Spleen (tissue), 11 donors: ENCODE measurements at regions not wholly inside any gene's neighbourhood (a gene's known extent, or its start where the extent isn't known, plus 50 kb on each side); places are given as distances from the start of the nearest gene placed in this dataset.

Source experiments
- DNase-seq: peaks from one replicate; pipeline ENCODE4 v3.0.0-alpha.2; 2020
- H3K27ac ChIP-seq, 8 donors: fragments of 200-600 bp; sonication (generic) in 7 of 8; 1 replicate in 4 of 8; 2 replicates in 4 of 8; pipeline versions ENCODE4 v1.5.0 to v1.8.0; 2016 to 2021; ENCODE audit warnings: inconsistent platforms in 4 of 8, mild to moderate bottlenecking in 4 of 8, moderate library complexity in 1 of 8
- H3K27me3 ChIP-seq, 7 donors: fragments of 200-600 bp; sonication (generic) in 6 of 7; replicated peaks in 1 of 7; 1 replicate in 4 of 7; 2 replicates in 3 of 7; pipeline versions ENCODE4 v1.5.0 to v1.8.0; 2016 to 2021; ENCODE audit warnings: inconsistent platforms in 3 of 7, mild to moderate bottlenecking in 1 of 7
- H3K36me3 ChIP-seq, 6 donors: fragments of 200-600 bp; sonication (generic) in 5 of 6; 1 replicate in 4 of 6; 2 replicates in 2 of 6; pipeline versions ENCODE4 v1.5.0 to v1.8.0; 2016 to 2021; ENCODE audit warnings: inconsistent platforms in 2 of 6
- H3K4me1 ChIP-seq, 6 donors: fragments of 200-600 bp; sonication (generic) in 5 of 6; 1 replicate in 3 of 6; 2 replicates in 3 of 6; pipeline versions ENCODE4 v1.5.0 to v1.8.0; 2016 to 2021; ENCODE audit warnings: inconsistent platforms in 3 of 6
- H3K4me3 ChIP-seq, 8 donors: fragments of 200-600 bp; sonication (generic) in 7 of 8; 1 replicate in 4 of 8; 2 replicates in 4 of 8; pipeline versions ENCODE4 v1.5.0 to v1.8.0; 2016 to 2021; ENCODE audit warnings: inconsistent platforms in 4 of 8, mild to moderate bottlenecking in 4 of 8, moderate library complexity in 2 of 8
- H3K9me3 ChIP-seq, 8 donors: fragments of 200-600 bp; sonication (generic) in 7 of 8; 1 replicate in 4 of 8; 2 replicates in 4 of 8; pipeline versions ENCODE4 v1.5.0 to v1.8.0; 2016 to 2021; ENCODE audit warnings: inconsistent platforms in 4 of 8
- POLR2A ChIP-seq, 3 donors: fragments of 450-650 bp; IDR thresholded peaks; one replicate each; pipeline ENCODE4 v1.5.1; 2017; ENCODE audit warnings: antibody characterized with exemption in 3 of 3, mild to moderate bottlenecking in 1 of 3
- POLR2AphosphoS5 ChIP-seq, 3 donors: sonication (generic); formaldehyde crosslinking; IDR thresholded peaks; one replicate each; pipeline ENCODE4 v1.5.1; 2017; ENCODE audit warnings: antibody characterized with exemption in 3 of 3
- WGBS, 5 donors: extraction: QIAGEN DNeasy Blood & Tissue Kit in 3 of 5; methylation state at CpG; one replicate each; pipeline versions ENCODE4 v1.1.5 to v1.1.7; 2013 to 2018; 5-methylcytosine and 5-hydroxymethylcytosine counted together
- intact Hi-C: fragments of 100-400 bp; cut with DNase I; formaldehyde crosslinking; loops from one replicate; pipeline ENCODE4 v1.15.0; 2023; ENCODE audit warnings: low total_unique reads
- TF ChIP-seq, protein P1 (sequence below), 11 experiments: fragments of 200-600 bp in 7 of 11; fragments of 450-650 bp in 4 of 11; sonication (generic) in 4 of 11; IDR thresholded peaks in 8 of 11; conservative IDR thresholded peaks in 3 of 11; 1 replicate in 7 of 11; 2 replicates in 4 of 11; pipeline versions ENCODE4 v1.4.0 to v1.8.0; 2016 to 2021; ENCODE audit warnings: antibody characterized with exemption in 11 of 11, inconsistent platforms in 4 of 11, mild to moderate bottlenecking in 1 of 11
- donor health status: healthy with polysubstance abuse.
- donor health status: DM: no; HTN: no; CAD: no; lungs with moderate emphysema.
- donor health status: DM: no; HTN: no; CAD: no.
- donor health status: Bipolar disorder and iron deficiency.
- donor health status: healthy.
- donor health status: DM: no; HTN: no; CAD: no.
- donor health status: DM: yes; HTN: yes; CAD: no.

DNA sequence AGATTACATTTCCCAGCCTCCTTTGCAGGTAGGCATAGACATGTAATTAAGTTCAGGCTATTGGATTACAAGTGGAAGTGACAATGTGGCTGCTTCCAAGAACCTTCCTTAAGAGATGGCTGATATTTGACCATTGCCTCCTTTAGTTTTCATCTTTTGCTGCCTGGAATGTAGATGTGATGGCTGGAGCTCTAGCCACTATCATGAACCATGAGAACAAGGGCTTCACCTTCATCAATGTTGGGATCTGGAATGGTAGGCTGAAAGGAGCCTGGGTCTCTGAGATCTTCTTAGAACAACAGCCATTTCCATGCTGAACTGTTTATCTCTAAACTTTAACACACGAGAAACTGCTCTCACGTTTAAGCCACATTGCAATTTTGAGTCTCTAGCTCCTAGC is 158.7 kb upstream of the ATP6AP2 start:
- intact Hi-C loops, result no loop called here
- 83 to 100% (median 94%) methylated on average over 2 of the region's 2 CpGs for WGBS, 5 donors

DNA sequence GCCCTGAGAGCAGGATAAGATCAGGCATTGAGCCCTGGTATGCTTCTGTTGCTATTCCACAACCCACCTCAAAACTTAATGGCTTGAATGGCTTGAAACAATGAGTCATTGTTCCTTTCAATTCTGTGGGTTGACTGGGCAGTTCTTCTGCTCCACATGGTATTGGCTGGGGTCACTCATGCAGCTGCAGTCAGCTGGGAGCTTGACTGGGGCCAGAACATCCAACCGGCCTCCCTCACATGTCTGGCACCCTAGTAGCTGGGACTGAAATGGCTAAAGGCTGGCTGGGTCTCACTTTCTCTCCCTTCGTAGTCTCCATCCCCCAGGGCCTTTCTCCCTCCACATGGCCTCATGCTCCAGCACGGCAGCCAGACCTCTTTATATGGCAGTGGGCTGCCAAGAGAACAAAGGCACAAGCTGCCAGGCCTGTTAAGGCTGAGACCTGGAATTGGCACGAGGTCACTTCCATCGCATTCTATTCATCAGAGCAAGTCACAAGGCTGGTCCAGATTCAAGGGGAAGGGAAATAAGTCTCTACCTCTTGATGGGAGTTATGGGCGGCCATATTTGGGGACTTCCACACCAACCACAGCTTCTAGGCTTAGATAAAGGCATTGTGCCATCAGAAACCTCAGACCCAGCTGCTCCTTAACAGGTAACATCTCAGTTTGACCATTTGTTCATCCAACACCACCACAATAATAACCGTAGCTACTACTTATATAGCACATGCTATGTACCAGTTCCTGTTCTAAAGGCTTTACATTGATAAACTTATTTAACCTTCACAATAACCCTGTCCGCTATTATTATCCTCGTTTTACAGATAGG is 159.7 kb upstream of the ATP6AP2 start:
- TF ChIP-seq POLR2A (IDR thresholded peaks at IDR 0.05) (no peak), POLR2AphosphoS5 (IDR thresholded peaks at IDR 0.05) (no peak)
- TF ChIP-seq, protein P1, sequence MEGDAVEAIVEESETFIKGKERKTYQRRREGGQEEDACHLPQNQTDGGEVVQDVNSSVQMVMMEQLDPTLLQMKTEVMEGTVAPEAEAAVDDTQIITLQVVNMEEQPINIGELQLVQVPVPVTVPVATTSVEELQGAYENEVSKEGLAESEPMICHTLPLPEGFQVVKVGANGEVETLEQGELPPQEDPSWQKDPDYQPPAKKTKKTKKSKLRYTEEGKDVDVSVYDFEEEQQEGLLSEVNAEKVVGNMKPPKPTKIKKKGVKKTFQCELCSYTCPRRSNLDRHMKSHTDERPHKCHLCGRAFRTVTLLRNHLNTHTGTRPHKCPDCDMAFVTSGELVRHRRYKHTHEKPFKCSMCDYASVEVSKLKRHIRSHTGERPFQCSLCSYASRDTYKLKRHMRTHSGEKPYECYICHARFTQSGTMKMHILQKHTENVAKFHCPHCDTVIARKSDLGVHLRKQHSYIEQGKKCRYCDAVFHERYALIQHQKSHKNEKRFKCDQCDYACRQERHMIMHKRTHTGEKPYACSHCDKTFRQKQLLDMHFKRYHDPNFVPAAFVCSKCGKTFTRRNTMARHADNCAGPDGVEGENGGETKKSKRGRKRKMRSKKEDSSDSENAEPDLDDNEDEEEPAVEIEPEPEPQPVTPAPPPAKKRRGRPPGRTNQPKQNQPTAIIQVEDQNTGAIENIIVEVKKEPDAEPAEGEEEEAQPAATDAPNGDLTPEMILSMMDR (IDR thresholded peaks at IDR 0.05 in 8 of 11, conservative IDR thresholded peaks at IDR 0.05 in 3 of 11), result no peak
- Histone ChIP-seq H3K4me3 (no peak overlapping the region), H3K36me3 (no peaks in the 10 kb centered on the region), H3K4me1 (peaks cover 0 to 5% (median 0%) of the 10 kb centered on the region in 6 donors), H3K27ac (no peak overlapping the region), H3K9me3 (peaks cover 0 to 9% (median 0%) of the 10 kb centered on the region in 8 donors), H3K27me3 (peaks cover 0 to 4% (median 0%) of the 10 kb centered on the region in 7 donors)
- WGBS, 5 donors, result 75 to 92% (median 89%) methylated on average over 9 of the region's 9 CpGs
- no peak for DNase-seq
- intact Hi-C loops, result no loop called here

More for the DNA sequence above, 158.7 kb upstream of the ATP6AP2 start:
- no peak for DNase-seq
- Histone ChIP-seq H3K27me3 (peaks cover 0 to 8% (median 0%) of the 10 kb centered on the region in 7 donors), H3K36me3 (no peaks in the 10 kb centered on the region), H3K27ac (no peak overlapping the region), H3K4me3 (no peak overlapping the region), H3K9me3 (peaks cover 0 to 13% (median 0%) of the 10 kb centered on the region in 8 donors), H3K4me1 (peaks cover 0 to 5% (median 0%) of the 10 kb centered on the region in 6 donors)
- TF ChIP-seq POLR2AphosphoS5 (IDR thresholded peaks at IDR 0.05), result no peak
- TF ChIP-seq POLR2A (IDR thresholded peaks at IDR 0.05), result no peak
- TF ChIP-seq, protein P1 (IDR thresholded peaks at IDR 0.05 in 8 of 11, conservative IDR thresholded peaks at IDR 0.05 in 3 of 11), result no peak

DNA sequence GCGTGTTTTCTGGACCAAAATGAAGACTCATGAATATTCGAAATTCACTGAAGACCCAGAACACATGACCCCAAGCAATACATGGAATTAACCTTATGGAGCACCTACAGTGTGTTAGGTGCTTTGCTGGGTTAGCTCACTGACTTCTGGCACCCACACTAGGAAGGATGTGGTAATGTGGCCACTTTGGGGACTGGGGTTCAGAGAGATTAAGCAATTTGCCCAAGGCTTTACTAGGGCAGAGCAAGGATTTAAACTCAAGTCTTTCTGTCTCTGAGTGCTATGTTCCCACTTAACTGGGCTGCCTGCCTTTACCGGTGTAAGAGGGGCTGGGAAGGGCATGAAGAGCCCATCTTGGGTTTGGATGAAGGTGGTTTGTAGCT is 162.0 kb upstream of the ATP6AP2 start:
- Histone ChIP-seq H3K4me3 (no peak overlapping the region), H3K36me3 (no peaks in the 10 kb centered on the region), H3K9me3 (peaks cover 0 to 4% (median 0%) of the 10 kb centered on the region in 8 donors), H3K27me3 (peaks cover 0 to 4% (median 0%) of the 10 kb centered on the region in 7 donors), H3K27ac (no peak overlapping the region), H3K4me1 (peaks cover 0 to 5% (median 0%) of the 10 kb centered on the region in 6 donors)
- TF ChIP-seq POLR2A (IDR thresholded peaks at IDR 0.05), result no peak
- TF ChIP-seq, protein P1 (IDR thresholded peaks at IDR 0.05 in 8 of 11, conservative IDR thresholded peaks at IDR 0.05 in 3 of 11), result no peak
- no peak for TF ChIP-seq POLR2AphosphoS5 (IDR thresholded peaks at IDR 0.05)
- intact Hi-C loops, result no loop called here
- WGBS, 5 donors, result 58 to 89% (median 71%) methylated on average over 2 to 3 of the region's 3 CpGs
- DNase-seq, result no peak

DNA sequence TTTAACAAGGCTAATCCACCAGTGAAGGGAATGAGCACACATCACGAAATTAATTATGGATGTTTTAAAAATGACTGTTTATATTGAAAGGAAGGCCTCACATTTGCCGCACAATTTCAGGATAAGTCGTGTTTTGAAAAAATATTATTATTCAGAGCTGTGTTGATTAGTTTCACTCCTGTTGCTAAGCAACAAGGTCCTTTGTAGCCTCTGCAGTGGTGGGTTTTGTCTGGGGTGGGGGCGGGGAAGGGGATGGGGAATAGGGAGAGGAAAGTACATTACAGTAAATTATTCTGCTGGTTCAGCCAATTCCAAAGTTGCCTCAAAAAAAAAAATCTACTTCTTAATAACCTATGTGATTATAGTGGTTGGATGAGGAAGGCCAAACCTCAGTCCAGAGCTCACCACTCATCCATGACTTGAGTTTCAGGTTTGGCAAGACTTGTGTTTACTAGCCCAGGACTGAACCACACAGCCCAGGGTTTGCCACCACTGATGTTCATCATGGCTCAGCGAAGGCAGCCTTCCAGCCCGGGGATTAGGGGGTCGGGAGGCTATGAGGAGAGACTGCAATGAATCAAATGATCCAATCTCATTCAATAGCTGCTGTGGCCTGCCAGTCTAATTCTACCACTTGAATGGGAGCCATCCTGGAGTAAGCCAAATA is 162.5 kb upstream of the ATP6AP2 start:
- TF ChIP-seq POLR2A (IDR thresholded peaks at IDR 0.05) (no peak), POLR2AphosphoS5 (IDR thresholded peaks at IDR 0.05) (no peak)
- TF ChIP-seq, protein P1 (IDR thresholded peaks at IDR 0.05 in 8 of 11, conservative IDR thresholded peaks at IDR 0.05 in 3 of 11), result no peak
- WGBS, 5 donors, result 76 to 91% (median 83%) methylated on average over 5 to 7 of the region's 7 CpGs
- intact Hi-C loops, result no loop called here
- DNase-seq, result no peak
- no peak overlapping the region for H3K27ac ChIP-seq
- peaks cover 0 to 4% (median 0%) of the 10 kb centered on the region in 8 donors for H3K9me3 ChIP-seq
- no peaks in the 10 kb centered on the region for H3K36me3 ChIP-seq
- peaks cover 0 to 5% (median 0%) of the 10 kb centered on the region in 6 donors for H3K4me1 ChIP-seq
- peaks cover 0 to 4% (median 0%) of the 10 kb centered on the region in 7 donors for H3K27me3 ChIP-seq
- H3K4me3 ChIP-seq, result no peak overlapping the region
